Tibial artery (tissue), 4 donors: ENCODE measurements at regions not wholly inside any gene's neighbourhood (a gene's known extent, or its start where the extent isn't known, plus 50 kb on each side); places are given as distances from the start of the nearest gene placed in this dataset.

ENCODE experiments used
- DNase-seq, 2 donors: peaks; one replicate each; pipeline ENCODE4 v3.0.0-alpha.2; 2019
- H3K27ac ChIP-seq, 2 donors: fragments of 200-600 bp; sonication (generic) in 1 of 2; 1 replicate in 1 of 2; 2 replicates in 1 of 2; pipeline ENCODE4 v1.5.1; 2018 to 2019; ENCODE audit warnings: mild to moderate bottlenecking in 1 of 2
- H3K27me3 ChIP-seq, 2 donors: fragments of 200-600 bp; sonication (generic) in 1 of 2; one replicate each; pipeline versions ENCODE4 v1.5.1 to v1.6.0; 2016 to 2019
- H3K36me3 ChIP-seq, 3 donors: fragments of 200-600 bp; sonication (generic) in 2 of 3; one replicate each; pipeline ENCODE4 v1.5.1; 2016 to 2019; ENCODE audit warnings: mild to moderate bottlenecking in 2 of 3
- H3K4me1 ChIP-seq, 4 donors: fragments of 200-600 bp; sonication (generic) in 2 of 4; 1 replicate in 3 of 4; 2 replicates in 1 of 4; pipeline ENCODE4 v1.5.1; 2016 to 2019
- H3K4me3 ChIP-seq, 2 donors: fragments of 200-600 bp; sonication (generic) in 1 of 2; 1 replicate in 1 of 2; 2 replicates in 1 of 2; pipeline ENCODE4 v1.5.1; 2018 to 2019; ENCODE audit warnings: mild to moderate bottlenecking in 2 of 2
- H3K9me3 ChIP-seq, 3 donors: fragments of 200-600 bp; sonication (generic) in 1 of 3; one replicate each; pipeline ENCODE4 v1.5.1; 2016 to 2019
- intact Hi-C: fragments of 100-400 bp; cut with DNase I; formaldehyde crosslinking; loops from one replicate; pipeline ENCODE4 v1.15.0; 2023; ENCODE audit warnings: low total_unique reads
- TF ChIP-seq, protein P1 (sequence below), 2 experiments: fragments of 200-600 bp in 1 of 2; fragments of 450-650 bp in 1 of 2; IDR thresholded peaks; one replicate each; pipeline ENCODE4 v1.5.1; 2017 to 2019; ENCODE audit warnings: antibody characterized with exemption in 2 of 2, mild to moderate bottlenecking in 1 of 2, moderate library complexity in 1 of 2

DNA sequence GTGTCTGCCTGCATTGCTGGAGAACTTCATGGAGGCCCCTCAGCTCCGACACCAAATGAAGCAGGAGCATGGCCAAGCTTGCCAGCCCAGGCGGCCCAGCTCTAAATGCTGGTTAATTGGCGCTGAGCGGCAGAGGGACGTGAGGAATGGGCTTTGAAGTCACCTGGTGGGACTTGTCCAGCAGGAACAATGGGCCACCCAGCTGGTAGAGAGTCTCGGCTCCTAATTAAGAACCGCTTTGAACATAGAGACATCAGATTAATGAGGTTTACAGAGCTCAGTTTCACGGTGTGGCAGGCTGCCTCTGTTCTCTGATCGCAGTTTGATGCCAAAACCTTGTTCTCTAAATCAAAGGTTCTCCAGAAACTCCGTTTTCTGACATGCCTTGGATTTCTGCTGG is 77.5 kb upstream of the LINGO1 start:
- TF ChIP-seq, protein P1, sequence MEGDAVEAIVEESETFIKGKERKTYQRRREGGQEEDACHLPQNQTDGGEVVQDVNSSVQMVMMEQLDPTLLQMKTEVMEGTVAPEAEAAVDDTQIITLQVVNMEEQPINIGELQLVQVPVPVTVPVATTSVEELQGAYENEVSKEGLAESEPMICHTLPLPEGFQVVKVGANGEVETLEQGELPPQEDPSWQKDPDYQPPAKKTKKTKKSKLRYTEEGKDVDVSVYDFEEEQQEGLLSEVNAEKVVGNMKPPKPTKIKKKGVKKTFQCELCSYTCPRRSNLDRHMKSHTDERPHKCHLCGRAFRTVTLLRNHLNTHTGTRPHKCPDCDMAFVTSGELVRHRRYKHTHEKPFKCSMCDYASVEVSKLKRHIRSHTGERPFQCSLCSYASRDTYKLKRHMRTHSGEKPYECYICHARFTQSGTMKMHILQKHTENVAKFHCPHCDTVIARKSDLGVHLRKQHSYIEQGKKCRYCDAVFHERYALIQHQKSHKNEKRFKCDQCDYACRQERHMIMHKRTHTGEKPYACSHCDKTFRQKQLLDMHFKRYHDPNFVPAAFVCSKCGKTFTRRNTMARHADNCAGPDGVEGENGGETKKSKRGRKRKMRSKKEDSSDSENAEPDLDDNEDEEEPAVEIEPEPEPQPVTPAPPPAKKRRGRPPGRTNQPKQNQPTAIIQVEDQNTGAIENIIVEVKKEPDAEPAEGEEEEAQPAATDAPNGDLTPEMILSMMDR (IDR thresholded peaks at IDR 0.05) = no peak
- no peaks in the 10 kb centered on the region for H3K4me1 ChIP-seq
- no peak overlapping the region for H3K27ac ChIP-seq
- no peaks in the 10 kb centered on the region for H3K9me3 ChIP-seq
- peaks cover 0 to 32% of the 10 kb centered on the region in 2 donors for H3K27me3 ChIP-seq
- no peak for DNase-seq
- intact Hi-C loops = no loop called here
- no peaks in the 10 kb centered on the region for H3K36me3 ChIP-seq
- no peak overlapping the region for H3K4me3 ChIP-seq

DNA sequence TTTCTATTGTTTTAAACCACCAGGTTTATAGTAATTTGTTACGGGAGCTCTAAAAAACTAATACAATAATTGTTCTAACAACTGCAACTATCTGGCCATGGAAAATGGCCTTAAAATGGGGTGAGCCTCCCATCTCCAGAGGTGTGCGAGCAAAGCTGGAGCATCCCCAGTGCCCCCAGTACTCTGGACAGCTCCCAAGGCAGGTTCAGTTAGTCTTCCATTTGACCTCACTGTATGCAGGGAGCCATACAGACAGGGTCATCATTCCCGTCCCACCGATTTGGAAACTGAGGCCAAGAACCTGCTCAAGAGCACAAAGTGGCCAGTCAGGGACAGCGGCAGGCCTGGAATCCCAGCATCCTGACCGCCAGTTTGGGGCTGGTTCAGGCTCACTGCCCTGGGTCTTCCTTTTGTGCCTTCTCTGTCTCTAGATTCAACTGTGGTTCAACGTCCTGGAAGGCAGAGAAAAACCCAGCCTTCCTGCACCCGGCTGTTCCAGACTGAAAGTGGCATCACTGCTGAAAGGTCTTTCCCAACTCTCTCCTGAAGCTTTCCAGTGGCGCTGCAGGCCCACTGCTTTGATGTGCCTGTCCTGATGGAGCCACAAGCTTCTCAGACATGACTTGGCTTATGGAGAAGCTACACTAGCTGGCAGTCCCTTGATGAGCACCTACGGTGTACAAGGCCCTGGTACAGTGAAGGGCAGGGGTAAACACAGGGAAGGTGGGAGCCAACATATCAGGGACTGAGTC is 76.6 kb upstream of the LINGO1 start:
- H3K4me3 ChIP-seq = no peak overlapping the region
- TF ChIP-seq, protein P1 (IDR thresholded peaks at IDR 0.05) = no peak
- no peaks in the 10 kb centered on the region for H3K9me3 ChIP-seq
- no peaks in the 10 kb centered on the region for H3K4me1 ChIP-seq
- DNase-seq = no peak
- H3K36me3 ChIP-seq = no peaks in the 10 kb centered on the region
- H3K27ac ChIP-seq = no peak overlapping the region
- H3K27me3 ChIP-seq = peaks cover 0 to 26% of the 10 kb centered on the region in 2 donors
- intact Hi-C loops = no loop called here

DNA sequence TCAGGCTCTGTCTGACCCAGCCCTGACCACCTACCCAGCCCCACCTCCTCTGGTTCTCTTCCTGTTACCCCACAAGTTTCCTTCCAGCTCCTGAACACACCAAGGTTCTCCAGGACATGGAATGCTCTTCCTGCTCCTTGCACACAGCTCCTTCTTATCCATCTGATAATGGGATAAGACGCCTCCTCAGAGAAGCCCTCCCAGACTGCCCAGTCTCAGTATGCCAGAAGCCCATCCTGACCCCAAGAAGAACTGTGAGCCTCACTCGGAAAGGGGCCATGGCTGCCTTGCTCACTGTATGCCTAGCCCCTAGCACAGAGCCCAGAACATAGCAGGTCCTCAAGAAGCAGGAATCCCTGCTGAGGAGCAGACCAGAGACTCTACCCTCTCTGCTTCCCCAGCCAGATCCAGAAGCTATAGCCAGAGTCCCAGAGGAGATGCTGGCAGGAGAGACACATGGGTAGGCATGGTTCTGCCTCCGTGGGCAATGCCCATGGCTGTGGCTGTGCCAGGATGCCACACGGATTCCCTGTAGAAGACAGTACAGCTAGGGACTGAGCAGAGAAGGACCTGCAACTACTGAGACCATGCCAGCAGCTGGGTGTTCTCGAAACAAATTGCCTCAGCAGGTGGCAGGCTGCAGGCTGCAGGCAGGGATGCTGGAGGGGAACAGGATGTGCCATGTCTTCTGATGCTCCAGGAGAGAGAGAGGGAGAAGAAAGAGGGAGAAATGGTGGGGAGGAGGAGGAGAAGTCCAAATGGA is 74.0 kb upstream of the LINGO1 start:
- intact Hi-C loops = no loop called here
- Histone ChIP-seq H3K4me3 (no peak overlapping the region), H3K27me3 (peaks cover 0 to 25% of the 10 kb centered on the region in 2 donors), H3K36me3 (no peaks in the 10 kb centered on the region), H3K9me3 (no peaks in the 10 kb centered on the region), H3K4me1 (no peaks in the 10 kb centered on the region), H3K27ac (no peak overlapping the region)
- TF ChIP-seq, protein P1 (IDR thresholded peaks at IDR 0.05) = no peak
- no peak for DNase-seq

DNA sequence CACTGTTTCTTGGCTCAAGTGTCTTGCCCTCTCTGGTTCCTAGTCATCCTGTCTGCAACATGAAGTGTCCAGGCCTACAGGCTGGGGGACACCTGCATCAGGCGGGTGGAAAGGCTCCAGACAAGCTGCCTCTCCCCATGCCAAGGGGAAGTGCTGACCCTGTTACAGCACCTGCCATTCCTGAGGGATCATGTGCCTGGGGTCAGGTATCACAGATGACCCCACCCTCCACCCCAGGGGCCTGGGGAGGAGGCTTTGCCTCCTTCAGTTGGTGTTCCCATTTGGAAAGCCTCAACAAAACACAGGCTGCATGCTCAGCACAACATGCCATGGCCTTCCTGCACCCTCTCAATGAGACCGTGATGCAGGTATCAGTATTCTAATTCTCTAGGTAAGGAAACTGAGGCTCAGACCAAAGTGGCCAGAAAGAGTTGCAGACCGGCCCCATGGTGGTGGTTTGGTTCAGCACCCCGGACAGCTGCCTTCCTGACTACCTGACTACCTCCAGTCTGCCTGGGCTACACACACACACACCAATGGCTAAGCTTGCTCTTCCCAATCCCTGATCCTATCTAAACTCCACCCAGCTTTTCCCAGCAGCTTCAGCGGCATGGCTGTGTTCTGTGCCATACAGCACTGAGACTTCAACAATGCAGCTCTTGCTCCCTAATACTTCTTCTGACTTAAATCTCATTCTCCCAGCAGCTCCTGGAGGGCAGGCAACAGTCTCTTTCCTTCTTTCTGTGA is 69.7 kb upstream of the LINGO1 start:
- H3K27ac ChIP-seq = no peak overlapping the region
- no peaks in the 10 kb centered on the region for H3K9me3 ChIP-seq
- intact Hi-C loops = no loop called here
- no peak overlapping the region for H3K4me3 ChIP-seq
- no peaks in the 10 kb centered on the region for H3K36me3 ChIP-seq
- H3K27me3 ChIP-seq = peaks cover 0 to 41% of the 10 kb centered on the region in 2 donors
- no peak for DNase-seq
- no peaks in the 10 kb centered on the region for H3K4me1 ChIP-seq
- TF ChIP-seq, protein P1 (IDR thresholded peaks at IDR 0.05) = no peak

DNA sequence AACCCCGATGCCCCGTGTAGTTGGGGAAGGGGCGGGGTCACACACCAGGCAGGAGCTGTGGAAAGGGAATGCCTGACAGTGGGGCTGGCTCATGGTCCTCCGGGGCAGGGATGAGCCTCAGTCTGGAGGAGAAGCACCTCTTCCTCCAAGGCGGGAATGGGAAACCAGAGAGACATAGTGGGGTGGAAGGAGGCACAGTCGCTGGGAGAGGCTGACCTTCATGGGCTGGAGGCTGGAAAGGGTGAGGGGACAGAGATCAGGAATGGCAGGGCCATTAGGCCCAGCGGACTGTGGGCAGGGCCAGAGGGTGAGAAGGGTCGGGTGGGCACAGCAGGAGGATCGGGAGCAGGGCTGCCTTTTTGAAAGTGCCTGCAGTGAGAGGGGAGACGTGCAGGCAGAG is 65.8 kb upstream of the LINGO1 start:
- H3K9me3 ChIP-seq = no peaks in the 10 kb centered on the region
- no peaks in the 10 kb centered on the region for H3K36me3 ChIP-seq
- H3K27ac ChIP-seq = no peak overlapping the region
- no peak for DNase-seq
- no peaks in the 10 kb centered on the region for H3K4me1 ChIP-seq
- peaks cover 0 to 54% of the 10 kb centered on the region in 2 donors for H3K27me3 ChIP-seq
- TF ChIP-seq, protein P1 (IDR thresholded peaks at IDR 0.05) = no peak
- intact Hi-C loops = no loop called here
- H3K4me3 ChIP-seq = no peak overlapping the region
